ENCODE measurements at regions not wholly inside any gene's neighbourhood (a gene's known extent, or its start where the extent isn't known, plus 50 kb on each side); places are given as distances from the start of the nearest gene placed in this dataset.

DNA sequence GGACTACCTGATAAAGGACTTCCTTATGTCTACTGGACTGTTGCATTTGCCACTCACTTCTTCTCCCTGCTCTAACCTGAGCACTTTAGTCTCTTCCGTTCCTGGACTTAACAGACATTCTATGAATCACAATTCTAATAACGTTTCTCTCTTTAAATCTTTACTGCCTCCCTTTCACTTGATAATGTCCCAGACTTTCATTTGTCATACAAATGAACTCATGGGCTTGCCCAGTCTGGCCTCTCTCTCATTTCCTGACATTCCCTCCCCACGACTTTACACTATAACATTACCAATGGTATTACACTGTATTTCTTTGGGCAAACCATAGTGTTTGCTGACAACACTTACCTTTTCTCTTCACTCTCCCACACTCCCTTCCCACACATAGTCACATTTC, 540.7 kb upstream of the TMEFF2 start:
- TF ChIP-seq, protein P1, sequence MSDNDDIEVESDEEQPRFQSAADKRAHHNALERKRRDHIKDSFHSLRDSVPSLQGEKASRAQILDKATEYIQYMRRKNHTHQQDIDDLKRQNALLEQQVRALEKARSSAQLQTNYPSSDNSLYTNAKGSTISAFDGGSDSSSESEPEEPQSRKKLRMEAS (IDR thresholded peaks at IDR 0.05; ENCODE audit: insufficient read depth, insufficient read length) = no peak
- TF ChIP-seq MYC (IDR thresholded peaks at IDR 0.05; ENCODE audit: low read depth, low read length) = no peak
- TF ChIP-seq, protein P2, sequence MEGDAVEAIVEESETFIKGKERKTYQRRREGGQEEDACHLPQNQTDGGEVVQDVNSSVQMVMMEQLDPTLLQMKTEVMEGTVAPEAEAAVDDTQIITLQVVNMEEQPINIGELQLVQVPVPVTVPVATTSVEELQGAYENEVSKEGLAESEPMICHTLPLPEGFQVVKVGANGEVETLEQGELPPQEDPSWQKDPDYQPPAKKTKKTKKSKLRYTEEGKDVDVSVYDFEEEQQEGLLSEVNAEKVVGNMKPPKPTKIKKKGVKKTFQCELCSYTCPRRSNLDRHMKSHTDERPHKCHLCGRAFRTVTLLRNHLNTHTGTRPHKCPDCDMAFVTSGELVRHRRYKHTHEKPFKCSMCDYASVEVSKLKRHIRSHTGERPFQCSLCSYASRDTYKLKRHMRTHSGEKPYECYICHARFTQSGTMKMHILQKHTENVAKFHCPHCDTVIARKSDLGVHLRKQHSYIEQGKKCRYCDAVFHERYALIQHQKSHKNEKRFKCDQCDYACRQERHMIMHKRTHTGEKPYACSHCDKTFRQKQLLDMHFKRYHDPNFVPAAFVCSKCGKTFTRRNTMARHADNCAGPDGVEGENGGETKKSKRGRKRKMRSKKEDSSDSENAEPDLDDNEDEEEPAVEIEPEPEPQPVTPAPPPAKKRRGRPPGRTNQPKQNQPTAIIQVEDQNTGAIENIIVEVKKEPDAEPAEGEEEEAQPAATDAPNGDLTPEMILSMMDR (IDR thresholded peaks at IDR 0.05; ENCODE audit: extremely low read depth in 1 of 2, insufficient read depth in 1 of 2, low read depth in 1 of 2, low read length in 2 of 2) = no peak
- TF ChIP-seq EZH2 (IDR thresholded peaks at IDR 0.05; ENCODE audit: borderline replicate concordance, low read depth, low read length, severe bottlenecking) = no peak
- no peak for TF ChIP-seq JUN (IDR thresholded peaks at IDR 0.05; ENCODE audit: borderline replicate concordance, insufficient read depth, insufficient read length, low read depth)
- TF ChIP-seq GATA2 (IDR thresholded peaks at IDR 0.05; ENCODE audit: insufficient read depth, insufficient read length, low read depth, low read length) = no peak
- TF ChIP-seq POLR2A (IDR thresholded peaks at IDR 0.05; ENCODE audit: low read depth, low read length) = no peak
- no peak for TF ChIP-seq FOS (IDR thresholded peaks at IDR 0.05; ENCODE audit: borderline replicate concordance, insufficient read depth, low read length)
- no peak for TF ChIP-seq POLR2AphosphoS5 (IDR thresholded peaks at IDR 0.05; ENCODE audit: insufficient read depth, low read depth, low read length)
- POLR2A ChIA-PET = no interaction called here
- dilution Hi-C loops (cut with MboI; ENCODE audit: extremely low pct_ligation_motif_present, low sequenced_read_pairs) = no loop called here

More for the DNA sequence above, 540.7 kb upstream of the TMEFF2 start:
- no peaks in the 10 kb centered on the region for H3K9me3 ChIP-seq (replicated peaks; ENCODE audit: control insufficient read depth, insufficient read depth, low read length)
- H3K4me2 ChIP-seq (ENCODE audit: insufficient read depth, low read length) = no peak overlapping the region
- no peaks in the 10 kb centered on the region for H3K27me3 ChIP-seq (ENCODE audit: control insufficient read depth in 2 of 2, insufficient read depth in 2 of 2, low read length in 2 of 2)
- H4K20me1 ChIP-seq (replicated peaks; ENCODE audit: control insufficient read depth, extremely low read depth, insufficient read depth, low read length) = no peaks in the 10 kb centered on the region
- no peak overlapping the region for H3K9ac ChIP-seq (replicated peaks; ENCODE audit: extremely low read depth, insufficient read depth, low read length)
- intact Hi-C loops (cut with micrococcal nuclease) = no loop called here
- H3K4me3 ChIP-seq (replicated peaks in 1 of 3; ENCODE audit: insufficient read depth in 1 of 3, low read depth in 1 of 3, low read length in 3 of 3) = no peak overlapping the region
- no peak overlapping the region for H2AFZ ChIP-seq (ENCODE audit: low read depth, low read length)
- H3K36me3 ChIP-seq (ENCODE audit: control insufficient read depth in 2 of 2, extremely low read depth in 1 of 2, insufficient read depth in 2 of 2, low read length in 2 of 2) = no peaks in the 10 kb centered on the region
- no TSS peak for BruUV-seq (replicated peaks)
- H3K4me1 ChIP-seq (ENCODE audit: control insufficient read depth, extremely low read depth, insufficient read depth, low read length) = no peaks in the 10 kb centered on the region
- CTCF ChIA-PET = no interaction called here
- H3K9me1 ChIP-seq (replicated peaks; ENCODE audit: control insufficient read depth, extremely low read depth, insufficient read depth, low read length) = no peaks in the 10 kb centered on the region
- FAIRE-seq = no peak
- no peak overlapping the region for H3K27ac ChIP-seq (ENCODE audit: insufficient read depth, low read depth, low read length)
- no peak for DNase-seq (ENCODE audit: low read depth, low spot score)
- H3K79me2 ChIP-seq (ENCODE audit: control insufficient read depth, insufficient read depth, low read length) = no peaks in the 10 kb centered on the region

All from endothelial cell of umbilical vein (primary cell).